ENCODE measurements at regions not wholly inside any gene's neighbourhood (a gene's known extent, or its start where the extent isn't known, plus 50 kb on each side); places are given as distances from the start of the nearest gene placed in this dataset.

DNA sequence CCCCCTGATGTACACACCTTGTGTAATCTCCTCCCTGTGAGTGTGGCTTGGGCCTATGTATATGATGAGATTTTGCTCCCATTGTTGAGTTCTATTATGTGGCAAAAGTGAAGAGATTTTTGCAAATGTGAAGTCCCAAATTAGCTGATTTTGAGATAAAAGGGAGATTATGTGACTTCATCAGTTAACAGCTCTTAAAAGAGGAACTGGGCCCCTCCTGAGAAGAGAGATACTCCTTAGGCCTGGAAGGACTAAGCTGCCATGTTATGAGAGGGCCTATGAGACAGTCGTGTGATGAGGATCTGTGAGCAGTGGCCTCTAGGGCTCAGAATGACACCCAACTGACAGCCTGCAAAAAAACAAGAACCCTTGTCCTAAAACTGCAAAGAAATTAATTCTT is 93.4 kb downstream of the OR5AK2 start:
- TF ChIP-seq RAD21 (IDR thresholded peaks at IDR 0.05) (no peak), CTCF (IDR thresholded peaks at IDR 0.05; ENCODE audit: low read depth, low read length, missing input control) (no peak), NR2F2 (IDR thresholded peaks at IDR 0.05) (no peak), GABPA (IDR thresholded peaks at IDR 0.05 in 1 of 2, conservative IDR thresholded peaks at IDR 0.05 in 1 of 2) (no peak), YY1 (IDR thresholded peaks at IDR 0.05) (no peak), FOXA1 (IDR thresholded peaks at IDR 0.05) (no peak), MAX (IDR thresholded peaks at IDR 0.05) (no peak), EGR1 (IDR thresholded peaks at IDR 0.05; ENCODE audit: low read depth in 2 of 2) (no peak), RXRA (IDR thresholded peaks at IDR 0.05) (no peak), TAF1 (conservative IDR thresholded peaks at IDR 0.05) (no peak)
- TF ChIP-seq, protein P1, sequence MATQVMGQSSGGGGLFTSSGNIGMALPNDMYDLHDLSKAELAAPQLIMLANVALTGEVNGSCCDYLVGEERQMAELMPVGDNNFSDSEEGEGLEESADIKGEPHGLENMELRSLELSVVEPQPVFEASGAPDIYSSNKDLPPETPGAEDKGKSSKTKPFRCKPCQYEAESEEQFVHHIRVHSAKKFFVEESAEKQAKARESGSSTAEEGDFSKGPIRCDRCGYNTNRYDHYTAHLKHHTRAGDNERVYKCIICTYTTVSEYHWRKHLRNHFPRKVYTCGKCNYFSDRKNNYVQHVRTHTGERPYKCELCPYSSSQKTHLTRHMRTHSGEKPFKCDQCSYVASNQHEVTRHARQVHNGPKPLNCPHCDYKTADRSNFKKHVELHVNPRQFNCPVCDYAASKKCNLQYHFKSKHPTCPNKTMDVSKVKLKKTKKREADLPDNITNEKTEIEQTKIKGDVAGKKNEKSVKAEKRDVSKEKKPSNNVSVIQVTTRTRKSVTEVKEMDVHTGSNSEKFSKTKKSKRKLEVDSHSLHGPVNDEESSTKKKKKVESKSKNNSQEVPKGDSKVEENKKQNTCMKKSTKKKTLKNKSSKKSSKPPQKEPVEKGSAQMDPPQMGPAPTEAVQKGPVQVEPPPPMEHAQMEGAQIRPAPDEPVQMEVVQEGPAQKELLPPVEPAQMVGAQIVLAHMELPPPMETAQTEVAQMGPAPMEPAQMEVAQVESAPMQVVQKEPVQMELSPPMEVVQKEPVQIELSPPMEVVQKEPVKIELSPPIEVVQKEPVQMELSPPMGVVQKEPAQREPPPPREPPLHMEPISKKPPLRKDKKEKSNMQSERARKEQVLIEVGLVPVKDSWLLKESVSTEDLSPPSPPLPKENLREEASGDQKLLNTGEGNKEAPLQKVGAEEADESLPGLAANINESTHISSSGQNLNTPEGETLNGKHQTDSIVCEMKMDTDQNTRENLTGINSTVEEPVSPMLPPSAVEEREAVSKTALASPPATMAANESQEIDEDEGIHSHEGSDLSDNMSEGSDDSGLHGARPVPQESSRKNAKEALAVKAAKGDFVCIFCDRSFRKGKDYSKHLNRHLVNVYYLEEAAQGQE (IDR thresholded peaks at IDR 0.05) = no peak
- TF ChIP-seq, protein P2, sequence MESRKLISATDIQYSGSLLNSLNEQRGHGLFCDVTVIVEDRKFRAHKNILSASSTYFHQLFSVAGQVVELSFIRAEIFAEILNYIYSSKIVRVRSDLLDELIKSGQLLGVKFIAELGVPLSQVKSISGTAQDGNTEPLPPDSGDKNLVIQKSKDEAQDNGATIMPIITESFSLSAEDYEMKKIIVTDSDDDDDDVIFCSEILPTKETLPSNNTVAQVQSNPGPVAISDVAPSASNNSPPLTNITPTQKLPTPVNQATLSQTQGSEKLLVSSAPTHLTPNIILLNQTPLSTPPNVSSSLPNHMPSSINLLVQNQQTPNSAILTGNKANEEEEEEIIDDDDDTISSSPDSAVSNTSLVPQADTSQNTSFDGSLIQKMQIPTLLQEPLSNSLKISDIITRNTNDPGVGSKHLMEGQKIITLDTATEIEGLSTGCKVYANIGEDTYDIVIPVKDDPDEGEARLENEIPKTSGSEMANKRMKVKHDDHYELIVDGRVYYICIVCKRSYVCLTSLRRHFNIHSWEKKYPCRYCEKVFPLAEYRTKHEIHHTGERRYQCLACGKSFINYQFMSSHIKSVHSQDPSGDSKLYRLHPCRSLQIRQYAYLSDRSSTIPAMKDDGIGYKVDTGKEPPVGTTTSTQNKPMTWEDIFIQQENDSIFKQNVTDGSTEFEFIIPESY (IDR thresholded peaks at IDR 0.05) = no peak
- TF ChIP-seq, protein P3, sequence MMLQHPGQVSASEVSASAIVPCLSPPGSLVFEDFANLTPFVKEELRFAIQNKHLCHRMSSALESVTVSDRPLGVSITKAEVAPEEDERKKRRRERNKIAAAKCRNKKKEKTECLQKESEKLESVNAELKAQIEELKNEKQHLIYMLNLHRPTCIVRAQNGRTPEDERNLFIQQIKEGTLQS (IDR thresholded peaks at IDR 0.05) = no peak
